Omental fat pad (tissue), 3 donors: ENCODE measurements at regions not wholly inside any gene's neighbourhood (a gene's known extent, or its start where the extent isn't known, plus 50 kb on each side); places are given as distances from the start of the nearest gene placed in this dataset.

Experiments used
- ATAC-seq: fragments of 150-250 bp; one replicate; pipeline ENCODE4 v1.9.1; 2016; ENCODE audit warnings: mild to moderate bottlenecking, moderate library complexity; ENCODE audit not compliant: low FRiP score
- DNase-seq: peaks from one replicate; pipeline ENCODE4 v3.0.0-alpha.2; 2019; ENCODE audit warnings: low spot score
- CTCF ChIP-seq, 3 donors: fragments of 450-650 bp; IDR thresholded peaks; one replicate each; pipeline ENCODE4 v1.5.1; 2016 to 2017; ENCODE audit warnings: antibody characterized with exemption in 3 of 3, mild to moderate bottlenecking in 3 of 3, moderate library complexity in 2 of 3

- DNase-seq (no peak), ATAC-seq (no peak)
- no peak for TF ChIP-seq CTCF (IDR thresholded peaks at IDR 0.05)
Measured at GRCh38 chr1:82515650-82516049, 714.9 kb downstream of the ADGRL2 start.

GRCh38 chr1:82511441-82511840 is 710.7 kb downstream of the ADGRL2 start:
- ATAC-seq (no peak), DNase-seq (no peak)
- TF ChIP-seq CTCF (IDR thresholded peaks at IDR 0.05): no peak

GRCh38 chr1:82510431-82510830 is 709.7 kb downstream of the ADGRL2 start:
- ATAC-seq: no peak
- TF ChIP-seq CTCF (IDR thresholded peaks at IDR 0.05): no peak
- no peak for DNase-seq

- no peak for DNase-seq
- TF ChIP-seq CTCF (IDR thresholded peaks at IDR 0.05): no peak
- ATAC-seq: no peak
Measured at GRCh38 chr1:82507011-82507410, 706.3 kb downstream of the ADGRL2 start.

GRCh38 chr1:82503822-82504221 is 703.1 kb downstream of the ADGRL2 start:
- ATAC-seq (no peak), DNase-seq (no peak)
- no peak for TF ChIP-seq CTCF (IDR thresholded peaks at IDR 0.05)

GRCh38 chr1:82499022-82499421 is 698.3 kb downstream of the ADGRL2 start:
- no peak for DNase-seq
- no peak for TF ChIP-seq CTCF (IDR thresholded peaks at IDR 0.05)
- ATAC-seq: no peak

GRCh38 chr1:82494117-82494516 is 693.4 kb downstream of the ADGRL2 start:
- ATAC-seq (no peak), DNase-seq (no peak)
- no peak for TF ChIP-seq CTCF (IDR thresholded peaks at IDR 0.05)
